22Rv1 (cell line): ENCODE measurements at regions not wholly inside any gene's neighbourhood (a gene's known extent, or its start where the extent isn't known, plus 50 kb on each side); places are given as distances from the start of the nearest gene placed in this dataset.
"Not testable (repeated sequence)": the region's sequence is repeated elsewhere in the genome, so short reads cannot be mapped to it uniquely, and the experiment has no call there.

ENCODE experiments used
- CTCF ChIP-seq: fragments of 450-650 bp; IDR thresholded peaks from 2 replicates; pipeline ENCODE4 v1.5.1; 2017; ENCODE audit warnings: mild to moderate bottlenecking
- ZFX ChIP-seq: fragments of 450-650 bp; IDR thresholded peaks from 2 replicates; pipeline ENCODE4 v1.6.1; 2017; ENCODE audit warnings: antibody characterized with exemption, borderline replicate concordance

DNA sequence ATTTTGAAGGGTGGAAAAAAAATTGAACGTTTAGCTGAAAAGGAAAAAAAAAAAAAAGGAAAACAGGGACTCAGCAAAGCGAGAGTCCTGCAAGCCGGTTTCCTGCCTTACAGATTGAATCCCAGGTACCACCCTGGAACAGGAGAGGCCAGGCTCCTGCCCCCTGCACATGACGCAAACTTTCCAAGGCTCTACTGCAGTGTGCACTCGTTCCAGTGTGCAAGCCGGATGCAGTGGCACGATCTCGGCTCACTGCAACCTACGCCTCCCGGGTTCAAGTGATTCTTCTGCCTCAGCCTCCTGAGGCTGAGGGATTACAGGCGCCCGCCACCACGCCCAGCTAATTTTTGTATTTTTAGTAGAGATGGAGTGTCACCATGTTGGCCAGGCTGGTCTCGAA is 618.7 kb upstream of the CDH10 start:
- TF ChIP-seq CTCF, ZFX: not testable (repeated sequence)
